ENCODE measurements at regions not wholly inside any gene's neighbourhood (a gene's known extent, or its start where the extent isn't known, plus 50 kb on each side); places are given as distances from the start of the nearest gene placed in this dataset.
"Not testable (repeated sequence)": the region's sequence is repeated elsewhere in the genome, so short reads cannot be mapped to it uniquely, and the experiment has no call there.

GRCh38 chr10:126754966-126755365 is 84.5 kb upstream of the C10orf90 start:
- ChIA-PET CTCF (interaction anchor here (0.8 kb wide), 1 partner anchor 9 kb away, joined by 3 read pairs; no protein-coding TSS in a partner anchor), POLR2A (no interaction called here)
- Mint-ChIP-seq H3K4me1 (no peaks in the 10 kb centered on the region), H3K36me3 (ENCODE audit: low read depth) (no peaks in the 10 kb centered on the region), H3K4me3 (no peak overlapping the region), H3K9me3 (peaks cover 16% of the 10 kb centered on the region), H3K27me3 (no peaks in the 10 kb centered on the region), H3K27ac (no peak overlapping the region)
- no peak for DNase-seq

- H3K4me3 Mint-ChIP-seq, result no peak overlapping the region
Measured at GRCh38 chr10:126758867-126759266, 88.4 kb upstream of the C10orf90 start.

DNA sequence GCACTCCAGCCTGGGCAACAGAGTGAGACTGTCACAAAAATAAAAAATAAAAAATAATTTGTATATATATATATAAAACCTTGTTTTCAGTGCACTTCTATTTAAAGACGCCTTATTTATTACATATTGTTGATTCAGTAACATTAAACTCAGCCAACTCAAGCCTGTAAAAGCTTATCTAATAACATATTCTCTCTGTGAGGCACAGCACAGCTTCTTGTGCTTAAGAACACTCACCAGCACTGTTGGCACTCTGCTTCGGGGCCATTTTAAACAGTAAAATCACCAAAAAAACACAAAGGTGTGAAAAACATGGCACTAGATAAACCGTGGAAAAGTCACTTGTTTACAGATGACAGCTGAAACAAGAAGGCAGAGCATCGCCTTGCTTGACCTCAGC is 89.0 kb upstream of the C10orf90 start:
- CTCF ChIA-PET, result no interaction called here
- POLR2A ChIA-PET, result no interaction called here
- Mint-ChIP-seq H3K27me3 (no peaks in the 10 kb centered on the region), H3K27ac (no peak overlapping the region), H3K36me3 (ENCODE audit: low read depth) (no peaks in the 10 kb centered on the region), H3K9me3 (peaks cover 13% of the 10 kb centered on the region), H3K4me3 (no peak overlapping the region), H3K4me1 (no peaks in the 10 kb centered on the region)
- DNase-seq, result no peak

More at GRCh38 chr10:126758867-126759266, 88.4 kb upstream of the C10orf90 start:
- Mint-ChIP-seq H3K4me1 (no peaks in the 10 kb centered on the region), H3K9me3 (peaks cover 13% of the 10 kb centered on the region), H3K36me3 (ENCODE audit: low read depth) (no peaks in the 10 kb centered on the region), H3K27me3 (no peaks in the 10 kb centered on the region), H3K27ac (no peak overlapping the region)
- ChIA-PET POLR2A (no interaction called here), CTCF (no interaction called here)
- no peak for DNase-seq

DNA sequence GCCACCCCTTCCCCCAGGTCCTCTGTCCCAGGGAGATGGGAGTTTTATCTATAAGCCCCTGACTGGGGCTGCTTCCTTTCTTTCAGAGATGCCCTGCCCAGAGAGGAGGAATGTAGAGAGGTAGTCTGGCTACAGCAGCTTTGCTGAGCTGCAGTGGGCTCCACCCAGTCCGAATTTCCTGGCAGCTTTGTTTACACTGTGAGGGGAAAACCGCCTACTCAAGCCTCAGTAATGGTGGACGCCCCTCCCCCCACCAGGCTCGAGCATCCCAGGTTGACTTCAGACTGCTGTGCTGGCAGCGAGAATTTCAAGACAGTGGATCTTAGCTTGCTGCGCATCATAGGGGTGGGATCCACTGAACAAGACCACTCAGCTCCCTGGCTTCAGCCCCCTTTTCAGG is 96.2 kb upstream of the C10orf90 start:
- H3K27me3 Mint-ChIP-seq; POLR2A ChIA-PET; H3K4me3 Mint-ChIP-seq; H3K4me1 Mint-ChIP-seq; CTCF ChIA-PET; H3K36me3 Mint-ChIP-seq (ENCODE audit: low read depth); H3K27ac Mint-ChIP-seq; DNase-seq; H3K9me3 Mint-ChIP-seq: not testable (repeated sequence)

- ChIA-PET CTCF (no interaction called here), POLR2A (no interaction called here)
- no peak for DNase-seq
- Mint-ChIP-seq H3K4me3 (no peak overlapping the region), H3K36me3 (ENCODE audit: low read depth) (no peaks in the 10 kb centered on the region), H3K27ac (no peak overlapping the region), H3K9me3 (peaks cover 7% of the 10 kb centered on the region), H3K4me1 (no peaks in the 10 kb centered on the region), H3K27me3 (no peaks in the 10 kb centered on the region)
Measured at GRCh38 chr10:126770809-126771208, 100.3 kb upstream of the C10orf90 start.

DNA sequence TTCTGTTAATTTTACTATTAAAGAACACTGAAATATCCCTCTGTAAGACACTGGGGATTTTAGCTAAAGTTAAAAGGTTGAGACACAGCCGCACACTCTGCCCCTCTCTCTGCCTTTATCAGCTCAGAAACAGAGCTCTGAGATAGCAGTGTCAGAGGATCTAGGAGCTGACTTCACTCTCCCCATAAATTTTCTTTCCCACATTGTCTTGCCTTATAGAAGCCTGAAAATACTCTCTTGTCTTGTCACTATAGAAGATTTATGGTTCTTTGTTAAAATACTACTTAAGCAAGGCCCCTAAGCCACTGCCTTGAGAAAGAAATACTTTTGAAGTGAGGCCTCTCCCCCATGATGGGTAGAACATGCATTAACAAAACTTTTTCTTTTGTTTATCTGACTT is 105.7 kb upstream of the C10orf90 start:
- DNase-seq, result no peak
- ChIA-PET CTCF (no interaction called here), POLR2A (no interaction called here)
- no peaks in the 10 kb centered on the region for H3K27me3 Mint-ChIP-seq
- H3K36me3 Mint-ChIP-seq (ENCODE audit: low read depth), result no peaks in the 10 kb centered on the region
- no peak overlapping the region for H3K4me3 Mint-ChIP-seq
- peaks cover 2% of the 10 kb centered on the region for H3K9me3 Mint-ChIP-seq
- no peak overlapping the region for H3K27ac Mint-ChIP-seq
- no peaks in the 10 kb centered on the region for H3K4me1 Mint-ChIP-seq

- Mint-ChIP-seq H3K4me1 (no peaks in the 10 kb centered on the region), H3K36me3 (ENCODE audit: low read depth) (no peaks in the 10 kb centered on the region), H3K9me3 (peaks cover 2% of the 10 kb centered on the region), H3K27me3 (no peaks in the 10 kb centered on the region), H3K27ac (no peak overlapping the region), H3K4me3 (no peak overlapping the region)
- ChIA-PET POLR2A (no interaction called here), CTCF (no interaction called here)
- DNase-seq, result no peak
Measured at GRCh38 chr10:126777714-126778113, 107.2 kb upstream of the C10orf90 start.

DNA sequence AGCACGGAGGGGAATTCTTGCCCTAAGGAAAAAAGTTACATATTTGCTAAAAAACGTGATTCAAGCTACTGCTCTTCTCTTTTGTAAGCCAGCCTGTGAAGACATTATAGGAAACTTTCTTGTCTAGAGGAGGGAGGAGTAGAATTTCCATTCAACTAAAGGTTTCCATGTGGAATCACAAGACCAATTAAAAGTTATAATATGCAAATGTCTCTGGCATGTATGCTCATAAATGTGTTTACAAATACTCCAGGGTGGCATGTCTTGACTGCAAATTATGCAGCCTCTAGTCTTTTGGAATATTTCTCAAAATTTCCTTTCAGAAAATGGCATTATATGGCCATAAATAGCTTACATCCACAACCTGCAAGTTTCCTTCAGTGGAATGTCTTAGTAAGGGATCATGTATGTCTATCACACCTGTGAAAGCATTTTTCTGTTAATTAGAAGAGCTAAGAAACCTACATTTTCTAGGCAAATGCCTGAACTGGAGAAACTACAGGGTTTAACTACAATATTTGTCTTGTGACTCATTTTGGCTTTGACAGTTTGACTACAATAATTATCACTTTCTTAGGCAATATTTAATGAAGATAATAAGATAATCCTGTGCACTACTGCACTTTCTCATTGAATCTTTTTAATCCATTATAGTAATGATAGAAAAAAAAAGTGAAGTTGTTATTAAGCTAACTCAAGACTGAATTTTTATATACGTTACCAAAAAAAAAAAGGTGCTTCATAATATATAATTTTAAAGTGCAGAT is 111.1 kb upstream of the C10orf90 start:
- ChIA-PET POLR2A (no interaction called here), CTCF (no interaction called here)
- no peak overlapping the region for H3K4me3 Mint-ChIP-seq
- peaks cover 9% of the 10 kb centered on the region for H3K9me3 Mint-ChIP-seq
- H3K27ac Mint-ChIP-seq, result no peak overlapping the region
- H3K36me3 Mint-ChIP-seq (ENCODE audit: low read depth), result no peaks in the 10 kb centered on the region
- DNase-seq, result no peak
- no peaks in the 10 kb centered on the region for H3K4me1 Mint-ChIP-seq
- H3K27me3 Mint-ChIP-seq, result no peaks in the 10 kb centered on the region

- H3K4me1 Mint-ChIP-seq, result no peaks in the 10 kb centered on the region
- peaks cover 9% of the 10 kb centered on the region for H3K9me3 Mint-ChIP-seq
- ChIA-PET CTCF (no interaction called here), POLR2A (no interaction called here)
- no peak overlapping the region for H3K4me3 Mint-ChIP-seq
- H3K27ac Mint-ChIP-seq, result no peak overlapping the region
- H3K36me3 Mint-ChIP-seq (ENCODE audit: low read depth), result no peaks in the 10 kb centered on the region
- no peak for DNase-seq
- no peaks in the 10 kb centered on the region for H3K27me3 Mint-ChIP-seq
Measured at GRCh38 chr10:126783806-126784557, 113.5 kb upstream of the C10orf90 start.

- Mint-ChIP-seq H3K27ac (no peak overlapping the region), H3K4me3 (no peak overlapping the region), H3K9me3 (peaks cover 9% of the 10 kb centered on the region), H3K36me3 (ENCODE audit: low read depth) (no peaks in the 10 kb centered on the region), H3K27me3 (no peaks in the 10 kb centered on the region), H3K4me1 (no peaks in the 10 kb centered on the region)
- ChIA-PET POLR2A (no interaction called here), CTCF (no interaction called here)
- DNase-seq, result no peak
Measured at GRCh38 chr10:126787201-126787600, 116.7 kb upstream of the C10orf90 start.

- H3K4me1 Mint-ChIP-seq, result no peaks in the 10 kb centered on the region
- H3K27me3 Mint-ChIP-seq, result no peaks in the 10 kb centered on the region
- CTCF ChIA-PET, result no interaction called here
- POLR2A ChIA-PET, result no interaction called here
- peaks cover 14% of the 10 kb centered on the region for H3K9me3 Mint-ChIP-seq
- H3K4me3 Mint-ChIP-seq, result no peak overlapping the region
- no peak for DNase-seq
- H3K27ac Mint-ChIP-seq, result no peak overlapping the region
- H3K36me3 Mint-ChIP-seq (ENCODE audit: low read depth), result no peaks in the 10 kb centered on the region
Measured at GRCh38 chr10:126795318-126795717, 109.9 kb upstream of the DOCK1 start.

DNA sequence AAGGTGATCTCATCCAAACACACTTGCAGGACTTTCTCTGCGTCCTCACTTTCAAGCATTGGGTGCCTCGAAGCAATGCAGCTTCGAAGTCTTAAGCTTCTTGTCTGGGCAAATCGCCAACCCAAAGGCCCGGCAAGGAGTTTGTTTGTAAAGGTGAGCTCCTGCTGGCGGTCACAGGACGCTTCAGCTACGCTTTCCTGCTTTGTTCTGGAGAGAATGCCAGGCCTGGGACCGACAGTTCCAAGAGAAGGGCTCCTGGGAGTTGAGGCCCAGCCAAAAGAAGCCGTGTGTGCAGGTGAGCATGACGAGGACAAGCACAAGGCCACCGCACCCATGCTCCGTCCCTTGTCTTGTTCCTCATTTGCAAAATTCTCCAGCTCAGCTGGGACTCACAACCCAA is 106.6 kb upstream of the DOCK1 start:
- no peak for DNase-seq
- POLR2A ChIA-PET, result no interaction called here
- Mint-ChIP-seq H3K4me1 (no peaks in the 10 kb centered on the region), H3K9me3 (peaks cover 21% of the 10 kb centered on the region), H3K4me3 (no peak overlapping the region), H3K27me3 (no peaks in the 10 kb centered on the region), H3K36me3 (ENCODE audit: low read depth) (no peaks in the 10 kb centered on the region), H3K27ac (no peak overlapping the region)
- CTCF ChIA-PET, result no interaction called here

DNA sequence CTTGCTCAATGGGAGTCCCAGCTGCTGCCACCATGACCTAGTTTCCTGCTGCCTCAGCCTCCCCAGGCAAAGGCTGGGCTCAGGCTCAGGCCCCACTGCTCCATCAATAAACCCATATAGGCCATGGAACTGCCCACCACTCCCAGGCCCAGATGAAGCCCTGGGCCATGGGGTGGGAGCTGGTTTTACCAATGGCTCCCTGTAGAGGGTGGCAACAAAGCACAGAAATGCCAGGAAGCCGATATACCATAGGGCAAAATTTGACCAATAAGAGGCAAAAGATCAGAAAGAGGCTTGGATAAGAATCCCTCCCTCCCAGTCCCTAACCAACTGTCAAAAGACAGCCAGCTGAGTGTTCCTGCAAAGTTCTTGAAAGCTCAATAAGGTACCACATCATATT is 101.8 kb upstream of the DOCK1 start:
- Mint-ChIP-seq H3K27me3 (no peaks in the 10 kb centered on the region), H3K4me1 (no peaks in the 10 kb centered on the region), H3K4me3 (no peak overlapping the region), H3K36me3 (ENCODE audit: low read depth) (no peaks in the 10 kb centered on the region), H3K9me3 (peaks cover 9% of the 10 kb centered on the region), H3K27ac (no peak overlapping the region)
- ChIA-PET POLR2A (no interaction called here), CTCF (no interaction called here)
- DNase-seq, result no peak

DNA sequence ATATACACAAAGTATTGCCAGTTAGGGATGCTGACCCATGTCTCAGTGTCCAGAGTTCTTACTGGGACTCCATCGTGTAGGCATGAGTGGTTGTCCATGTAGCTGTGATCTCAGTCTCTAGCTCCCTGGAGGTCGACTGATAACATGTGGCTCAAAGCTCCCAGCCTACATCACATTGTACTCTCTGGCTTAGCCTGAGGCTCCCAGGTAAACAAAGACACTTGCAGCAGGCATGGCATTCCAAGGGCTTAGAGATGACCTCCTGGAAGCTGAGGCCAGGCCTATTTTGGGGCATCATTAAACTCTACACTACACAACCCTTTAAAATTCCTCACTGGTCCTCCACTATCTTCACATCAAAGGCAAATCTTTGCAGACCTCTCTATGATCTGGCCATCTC is 100.8 kb upstream of the DOCK1 start:
- Mint-ChIP-seq H3K27me3 (no peaks in the 10 kb centered on the region), H3K4me1 (no peaks in the 10 kb centered on the region), H3K4me3 (no peak overlapping the region), H3K27ac (no peak overlapping the region), H3K9me3 (peaks cover 9% of the 10 kb centered on the region), H3K36me3 (ENCODE audit: low read depth) (no peaks in the 10 kb centered on the region)
- CTCF ChIA-PET, result no interaction called here
- no peak for DNase-seq
- POLR2A ChIA-PET, result no interaction called here
